ENCODE measurements at regions not wholly inside any gene's neighbourhood (a gene's known extent, or its start where the extent isn't known, plus 50 kb on each side); places are given as distances from the start of the nearest gene placed in this dataset.

DNA sequence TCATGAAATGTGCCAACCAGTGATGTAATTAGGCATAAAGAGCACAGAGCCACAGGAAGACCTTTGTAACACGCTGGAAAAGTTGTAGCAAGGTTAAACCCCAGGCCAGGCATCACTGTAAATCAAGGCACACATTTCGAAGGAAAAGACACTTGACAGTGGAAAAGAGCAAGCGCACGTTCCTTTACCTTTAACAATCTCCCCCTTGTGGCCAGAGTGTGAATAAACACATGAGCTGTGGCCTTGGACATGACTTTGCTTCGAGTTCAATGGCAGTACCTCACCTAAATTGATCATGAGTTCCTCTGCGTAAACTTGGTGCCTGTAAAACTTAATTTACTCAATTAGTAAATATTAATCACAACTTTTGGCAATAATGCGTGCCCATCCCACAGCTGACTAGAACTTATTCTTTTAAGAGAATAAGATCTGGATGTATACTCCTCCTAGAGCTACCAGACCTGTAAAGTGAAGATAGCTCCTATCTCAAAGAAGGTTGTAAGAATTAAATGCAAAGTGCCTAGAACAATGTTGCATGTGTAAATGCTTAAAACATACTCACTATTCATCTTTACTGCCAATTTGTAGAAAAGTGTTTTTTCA lies 757.0 kb upstream of the NECTIN3 start:
- Mint-ChIP-seq H3K27me3 (ENCODE audit: low read depth in 2 of 2) (no peaks in the 10 kb centered on the region), H3K36me3 (no peaks in the 10 kb centered on the region), H3K27ac (no peak overlapping the region), H3K9me3 (no peaks in the 10 kb centered on the region), H3K4me1 (no peaks in the 10 kb centered on the region), H3K4me3 (no peak overlapping the region)
- Histone ChIP-seq H3K36me3 (ENCODE audit: control insufficient read depth, insufficient read depth, low read length) (no peaks in the 10 kb centered on the region), H3K4me1 (ENCODE audit: control insufficient read depth, insufficient read depth, low read length) (no peaks in the 10 kb centered on the region), H3K9me3 (ENCODE audit: control insufficient read depth, insufficient read depth, low read length) (no peaks in the 10 kb centered on the region), H3K27ac (ENCODE audit: low read length) (no peak overlapping the region), H3K27me3 (ENCODE audit: control insufficient read depth, insufficient read depth, low read length) (no peaks in the 10 kb centered on the region), H3K4me3 (ENCODE audit: low read length) (no peak overlapping the region)
- intact Hi-C loops (cut with micrococcal nuclease), result loop anchor here (1.0 kb wide), 2 partner anchors 582 to 782 kb away; no protein-coding TSS in a partner anchor
- peak; percentile 68 to 77 (median 72) for ATAC-seq
- WGBS (ENCODE audit: insufficient coverage), result 34% methylated on average over 6 of the region's 7 CpGs
- TF ChIP-seq, protein P1, sequence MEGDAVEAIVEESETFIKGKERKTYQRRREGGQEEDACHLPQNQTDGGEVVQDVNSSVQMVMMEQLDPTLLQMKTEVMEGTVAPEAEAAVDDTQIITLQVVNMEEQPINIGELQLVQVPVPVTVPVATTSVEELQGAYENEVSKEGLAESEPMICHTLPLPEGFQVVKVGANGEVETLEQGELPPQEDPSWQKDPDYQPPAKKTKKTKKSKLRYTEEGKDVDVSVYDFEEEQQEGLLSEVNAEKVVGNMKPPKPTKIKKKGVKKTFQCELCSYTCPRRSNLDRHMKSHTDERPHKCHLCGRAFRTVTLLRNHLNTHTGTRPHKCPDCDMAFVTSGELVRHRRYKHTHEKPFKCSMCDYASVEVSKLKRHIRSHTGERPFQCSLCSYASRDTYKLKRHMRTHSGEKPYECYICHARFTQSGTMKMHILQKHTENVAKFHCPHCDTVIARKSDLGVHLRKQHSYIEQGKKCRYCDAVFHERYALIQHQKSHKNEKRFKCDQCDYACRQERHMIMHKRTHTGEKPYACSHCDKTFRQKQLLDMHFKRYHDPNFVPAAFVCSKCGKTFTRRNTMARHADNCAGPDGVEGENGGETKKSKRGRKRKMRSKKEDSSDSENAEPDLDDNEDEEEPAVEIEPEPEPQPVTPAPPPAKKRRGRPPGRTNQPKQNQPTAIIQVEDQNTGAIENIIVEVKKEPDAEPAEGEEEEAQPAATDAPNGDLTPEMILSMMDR (IDR thresholded peaks at IDR 0.05), result peak; percentile 83
- peak; percentile 19 to 77 for DNase-seq

DNA sequence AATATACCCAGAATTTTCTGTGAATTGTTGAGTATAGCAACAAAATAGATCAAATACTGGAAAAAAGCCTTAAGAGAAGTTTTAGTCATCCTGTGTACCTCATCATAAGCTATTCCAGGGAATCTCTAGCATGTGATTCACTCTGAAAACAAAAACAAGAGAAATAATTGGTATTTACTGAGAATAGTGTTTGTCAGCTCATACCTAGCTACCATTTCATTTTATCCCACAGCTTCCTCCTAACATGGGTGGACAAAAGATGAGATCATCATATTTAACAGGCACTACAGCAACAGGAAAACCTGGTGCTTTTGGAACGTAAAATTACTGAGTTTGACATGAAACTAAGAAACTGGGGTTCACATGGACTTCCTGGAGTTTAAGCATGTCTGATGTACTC lies 753.5 kb upstream of the NECTIN3 start:
- H3K9me3 Mint-ChIP-seq, result no peaks in the 10 kb centered on the region
- H3K27ac Mint-ChIP-seq, result no peak overlapping the region
- no peak overlapping the region for H3K4me3 ChIP-seq (ENCODE audit: low read length)
- H3K36me3 ChIP-seq (ENCODE audit: control insufficient read depth, insufficient read depth, low read length), result no peaks in the 10 kb centered on the region
- DNase-seq, result no peak
- no peaks in the 10 kb centered on the region for H3K4me1 Mint-ChIP-seq
- intact Hi-C loops (cut with micrococcal nuclease), result no loop called here
- no peaks in the 10 kb centered on the region for H3K27me3 Mint-ChIP-seq (ENCODE audit: low read depth in 2 of 2)
- TF ChIP-seq, protein P1 (IDR thresholded peaks at IDR 0.05), result no peak
- H3K4me3 Mint-ChIP-seq, result no peak overlapping the region
- 69% methylated on average over 1 of the region's 1 CpG for WGBS (ENCODE audit: insufficient coverage)
- no peaks in the 10 kb centered on the region for H3K9me3 ChIP-seq (ENCODE audit: control insufficient read depth, insufficient read depth, low read length)
- H3K4me1 ChIP-seq (ENCODE audit: control insufficient read depth, insufficient read depth, low read length), result no peaks in the 10 kb centered on the region
- H3K27ac ChIP-seq (ENCODE audit: low read length), result no peak overlapping the region
- H3K36me3 Mint-ChIP-seq, result no peaks in the 10 kb centered on the region
- H3K27me3 ChIP-seq (ENCODE audit: control insufficient read depth, insufficient read depth, low read length), result no peaks in the 10 kb centered on the region
- ATAC-seq, result no peak

DNA sequence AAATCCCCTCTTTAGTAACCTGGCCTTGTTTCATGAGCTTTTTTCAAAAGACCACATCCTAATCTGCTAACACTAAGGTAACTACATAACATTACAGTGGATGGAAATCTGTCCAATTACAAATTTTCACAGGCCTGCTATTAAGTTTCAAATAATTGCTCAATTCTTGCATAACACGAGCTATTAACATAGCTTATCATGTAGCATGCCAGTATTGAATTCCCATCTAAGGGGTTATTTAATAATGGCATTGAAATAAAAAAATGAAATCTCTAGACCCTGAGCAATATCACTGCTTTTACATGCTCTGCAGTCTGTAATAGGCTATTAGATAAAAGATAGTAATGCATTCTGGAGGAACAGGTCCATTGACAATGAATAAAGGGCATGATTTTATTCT lies 748.3 kb upstream of the NECTIN3 start:
- whole genome bisulfite sequencing (ENCODE audit: insufficient coverage), result no CpG with 5 or more reads among the region's 1 CpG
- intact Hi-C loops (cut with micrococcal nuclease), result no loop called here
- H3K27me3 Mint-ChIP-seq (ENCODE audit: low read depth in 2 of 2), result no peaks in the 10 kb centered on the region
- Histone ChIP-seq H3K9me3 (ENCODE audit: control insufficient read depth, insufficient read depth, low read length) (no peaks in the 10 kb centered on the region), H3K4me1 (ENCODE audit: control insufficient read depth, insufficient read depth, low read length) (no peaks in the 10 kb centered on the region), H3K36me3 (ENCODE audit: control insufficient read depth, insufficient read depth, low read length) (no peaks in the 10 kb centered on the region), H3K27me3 (ENCODE audit: control insufficient read depth, insufficient read depth, low read length) (no peaks in the 10 kb centered on the region), H3K27ac (ENCODE audit: low read length) (no peak overlapping the region), H3K4me3 (ENCODE audit: low read length) (no peak overlapping the region)
- H3K36me3 Mint-ChIP-seq, result no peaks in the 10 kb centered on the region
- ATAC-seq (no peak), DNase-seq (no peak)
- no peak overlapping the region for H3K4me3 Mint-ChIP-seq
- H3K9me3 Mint-ChIP-seq, result peaks cover 0 to 2% of the 10 kb centered on the region in 2 donors
- no peaks in the 10 kb centered on the region for H3K4me1 Mint-ChIP-seq
- H3K27ac Mint-ChIP-seq, result no peak overlapping the region
- TF ChIP-seq, protein P1 (IDR thresholded peaks at IDR 0.05), result no peak

DNA sequence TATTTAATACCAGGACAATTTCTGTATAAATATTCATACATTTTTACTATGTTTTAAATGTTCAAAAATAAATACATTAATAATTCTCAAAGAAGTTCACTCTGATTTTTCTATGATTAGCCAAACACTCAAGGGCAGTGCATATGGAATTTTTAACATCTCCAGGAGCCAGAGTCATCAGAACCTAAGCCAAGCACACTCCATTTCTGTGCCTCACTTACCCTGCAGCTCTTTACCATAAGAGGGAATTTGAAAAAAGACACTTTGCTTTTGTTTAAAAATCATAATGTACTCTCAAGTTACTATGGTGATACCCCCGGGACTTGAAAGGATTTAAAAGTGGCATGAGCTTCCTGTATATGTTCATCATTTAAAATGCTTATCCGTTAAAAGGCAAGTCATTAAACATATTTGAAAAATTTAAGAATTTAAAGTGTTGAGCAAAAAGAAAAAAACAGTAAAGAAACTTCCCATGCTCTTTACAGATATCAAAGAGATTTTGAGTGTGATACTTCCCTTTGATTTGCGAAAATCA lies 747.4 kb upstream of the NECTIN3 start:
- Histone ChIP-seq H3K27me3 (ENCODE audit: control insufficient read depth, insufficient read depth, low read length) (no peaks in the 10 kb centered on the region), H3K9me3 (ENCODE audit: control insufficient read depth, insufficient read depth, low read length) (no peaks in the 10 kb centered on the region), H3K36me3 (ENCODE audit: control insufficient read depth, insufficient read depth, low read length) (no peaks in the 10 kb centered on the region), H3K27ac (ENCODE audit: low read length) (no peak overlapping the region), H3K4me3 (ENCODE audit: low read length) (no peak overlapping the region), H3K4me1 (ENCODE audit: control insufficient read depth, insufficient read depth, low read length) (no peaks in the 10 kb centered on the region)
- no peaks in the 10 kb centered on the region for H3K36me3 Mint-ChIP-seq
- no peaks in the 10 kb centered on the region for H3K27me3 Mint-ChIP-seq (ENCODE audit: low read depth in 2 of 2)
- H3K27ac Mint-ChIP-seq, result no peak overlapping the region
- intact Hi-C loops (cut with micrococcal nuclease), result no loop called here
- TF ChIP-seq, protein P1 (IDR thresholded peaks at IDR 0.05), result no peak
- H3K4me3 Mint-ChIP-seq, result no peak overlapping the region
- DNase-seq (no peak), ATAC-seq (no peak)
- no peaks in the 10 kb centered on the region for H3K4me1 Mint-ChIP-seq
- WGBS (ENCODE audit: insufficient coverage), result 80% methylated on average over 1 of the region's 3 CpGs
- H3K9me3 Mint-ChIP-seq, result peaks cover 0 to 2% of the 10 kb centered on the region in 2 donors
